Left ventricle myocardium inferior (tissue), 1 donor: ENCODE measurements at regions not wholly inside any gene's neighbourhood (a gene's known extent, or its start where the extent isn't known, plus 50 kb on each side); places are given as distances from the start of the nearest gene placed in this dataset.

Experiments
- DNase-seq: peaks from one replicate; pipeline ENCODE4 v3.0.0-alpha.2; 2020
- H3K27ac ChIP-seq: fragments of 200-600 bp; replicated peaks from 2 replicates; pipeline ENCODE4 v1.8.0; 2021
- H3K27me3 ChIP-seq: fragments of 200-600 bp; 2 replicates; pipeline ENCODE4 v1.8.0; 2021; ENCODE audit warnings: low read depth
- H3K36me3 ChIP-seq: fragments of 200-600 bp; 2 replicates; pipeline ENCODE4 v1.8.0; 2021
- H3K4me1 ChIP-seq: fragments of 200-600 bp; 2 replicates; pipeline ENCODE4 v1.8.0; 2021
- H3K4me3 ChIP-seq: fragments of 200-600 bp; 2 replicates; pipeline ENCODE4 v1.8.0; 2021; ENCODE audit warnings: mild to moderate bottlenecking, moderate library complexity
- H3K9me3 ChIP-seq: fragments of 200-600 bp; replicated peaks from 2 replicates; pipeline ENCODE4 v1.8.0; 2021
- CTCF ChIP-seq: fragments of 200-600 bp; IDR thresholded peaks from 2 replicates; pipeline ENCODE4 v1.8.0; 2021; ENCODE audit warnings: antibody characterized with exemption, mild to moderate bottlenecking, borderline replicate concordance
- intact Hi-C: fragments of 100-400 bp; cut with micrococcal nuclease; formaldehyde crosslinking; loops from one replicate; pipeline ENCODE4 v1.11.0; 2022
- donor health status: DM: no; HTN: yes; CAD: no; lungs with severe emphysema.

DNA sequence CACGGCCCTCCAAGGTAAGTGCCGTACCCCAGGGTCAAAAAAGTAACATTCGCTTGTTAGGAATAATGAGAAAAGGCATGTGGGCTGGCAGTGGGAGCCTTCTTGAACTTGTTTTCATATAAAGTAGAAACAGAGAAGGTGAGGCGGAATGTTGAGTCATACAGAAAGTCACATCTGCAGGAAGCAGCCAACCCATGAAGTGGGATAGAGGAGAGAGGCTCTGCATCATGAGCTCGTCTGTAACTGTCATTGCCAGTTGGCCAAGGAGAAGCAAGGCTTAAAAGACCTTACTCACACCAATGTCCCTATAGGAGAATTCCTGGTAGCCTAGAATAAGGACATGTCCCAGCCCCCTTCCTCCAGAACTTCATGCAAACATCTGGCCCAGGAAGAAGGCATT is 253.3 kb downstream of the BUD13 start:
- H3K4me3 ChIP-seq = no peak overlapping the region
- DNase-seq = no peak
- intact Hi-C loops = no loop called here
- H3K36me3 ChIP-seq = no peaks in the 10 kb centered on the region
- H3K27ac ChIP-seq = no peak overlapping the region
- H3K9me3 ChIP-seq = no peaks in the 10 kb centered on the region
- no peak for TF ChIP-seq CTCF
- H3K27me3 ChIP-seq = peaks cover 66% of the 10 kb centered on the region
- no peaks in the 10 kb centered on the region for H3K4me1 ChIP-seq

DNA sequence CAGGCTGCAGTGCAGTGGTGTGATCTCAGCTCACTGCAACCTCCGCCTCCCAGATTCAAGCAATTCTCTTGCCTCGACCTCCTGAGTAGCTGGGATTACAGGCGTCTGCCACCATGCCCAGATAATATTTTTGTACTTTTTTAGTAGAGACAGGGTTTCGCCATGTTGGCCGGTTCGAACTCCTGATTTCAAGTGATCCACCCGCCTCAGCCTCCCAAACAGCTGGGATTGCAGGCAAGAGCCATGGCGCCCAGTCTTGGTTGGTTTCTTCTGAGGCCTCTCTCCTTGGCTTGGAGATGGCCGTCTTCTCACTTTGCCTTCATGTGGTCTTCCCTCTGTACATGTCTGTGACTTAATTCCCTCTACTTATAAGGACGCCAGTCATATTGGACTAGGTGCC is 254.6 kb downstream of the BUD13 start:
- Histone ChIP-seq H3K27me3 (peaks cover 78% of the 10 kb centered on the region), H3K4me3 (no peak overlapping the region), H3K4me1 (no peaks in the 10 kb centered on the region), H3K9me3 (no peaks in the 10 kb centered on the region), H3K36me3 (no peaks in the 10 kb centered on the region), H3K27ac (no peak overlapping the region)
- intact Hi-C loops = no loop called here
- no peak for TF ChIP-seq CTCF
- DNase-seq = no peak

- Histone ChIP-seq H3K4me1 (no peaks in the 10 kb centered on the region), H3K27ac (no peak overlapping the region), H3K36me3 (no peaks in the 10 kb centered on the region), H3K27me3 (peaks cover 78% of the 10 kb centered on the region), H3K4me3 (no peak overlapping the region), H3K9me3 (no peaks in the 10 kb centered on the region)
- no peak for DNase-seq
- TF ChIP-seq CTCF = no peak
- intact Hi-C loops = no loop called here
Observed at GRCh38 chr11:116517584-116517983, 255.2 kb downstream of the BUD13 start.

- no peaks in the 10 kb centered on the region for H3K4me1 ChIP-seq
- no peaks in the 10 kb centered on the region for H3K9me3 ChIP-seq
- no peak for TF ChIP-seq CTCF
- intact Hi-C loops = no loop called here
- H3K4me3 ChIP-seq = no peak overlapping the region
- H3K27me3 ChIP-seq = peaks cover 78% of the 10 kb centered on the region
- DNase-seq = no peak
- H3K36me3 ChIP-seq = no peaks in the 10 kb centered on the region
- no peak overlapping the region for H3K27ac ChIP-seq
Observed at GRCh38 chr11:116517077-116517476, 255.7 kb downstream of the BUD13 start.

GRCh38 chr11:116515664-116516184 is 257.1 kb downstream of the BUD13 start:
- no peaks in the 10 kb centered on the region for H3K4me1 ChIP-seq
- no peak for TF ChIP-seq CTCF
- H3K9me3 ChIP-seq = no peaks in the 10 kb centered on the region
- no peaks in the 10 kb centered on the region for H3K36me3 ChIP-seq
- peaks cover 82% of the 10 kb centered on the region for H3K27me3 ChIP-seq
- DNase-seq = no peak
- H3K4me3 ChIP-seq = no peak overlapping the region
- no peak overlapping the region for H3K27ac ChIP-seq
- intact Hi-C loops = no loop called here

GRCh38 chr11:116513894-116514293 is 258.9 kb downstream of the BUD13 start:
- H3K4me3 ChIP-seq = no peak overlapping the region
- TF ChIP-seq CTCF = peak; percentile 43
- H3K27me3 ChIP-seq = peaks cover 95% of the 10 kb centered on the region
- peak; percentile 21 for DNase-seq
- no peaks in the 10 kb centered on the region for H3K36me3 ChIP-seq
- no peak overlapping the region for H3K27ac ChIP-seq
- intact Hi-C loops = no loop called here
- H3K4me1 ChIP-seq = no peaks in the 10 kb centered on the region
- H3K9me3 ChIP-seq = no peaks in the 10 kb centered on the region
